Smooth muscle cell (in vitro differentiated cells): ENCODE measurements at regions not wholly inside any gene's neighbourhood (a gene's known extent, or its start where the extent isn't known, plus 50 kb on each side); places are given as distances from the start of the nearest gene placed in this dataset.

Source experiments
- DNase-seq: peaks from one replicate; lab custom pipeline; 2025; ENCODE audit not compliant: unreplicated experiment; lab: John Stamatoyannopoulos, UW
- H2AFZ ChIP-seq: fragments of 200-600 bp; sonication (generic); 2 replicates; pipeline ENCODE4 v1.6.0; 2016; ENCODE audit warnings: antibody characterized with exemption, low read depth, mild to moderate bottlenecking
- H3F3A ChIP-seq: fragments of 200-600 bp; sonication (generic); 2 replicates; pipeline ENCODE4 v1.6.0; 2017; ENCODE audit warnings: antibody characterized with exemption, low read depth
- H3K27ac ChIP-seq: fragments of 200-600 bp; sonication (generic); 2 replicates; pipeline ENCODE4 v1.5.1; 2016; ENCODE audit warnings: low read depth, mild to moderate bottlenecking
- H3K27me3 ChIP-seq: fragments of 200-600 bp; sonication (generic); 2 replicates; pipeline ENCODE4 v1.6.1; 2016; ENCODE audit warnings: low read depth, mild to moderate bottlenecking
- H3K36me3 ChIP-seq: fragments of 200-600 bp; sonication (generic); 2 replicates; pipeline ENCODE4 v1.5.1; 2016; ENCODE audit warnings: low read depth
- H3K4me1 ChIP-seq: fragments of 200-600 bp; sonication (generic); 2 replicates; pipeline ENCODE4 v1.5.1; 2016; ENCODE audit warnings: low read depth
- H3K4me2 ChIP-seq: fragments of 200-600 bp; sonication (generic); 2 replicates; pipeline ENCODE4 v1.6.0; 2016; ENCODE audit warnings: mild to moderate bottlenecking
- H3K4me3 ChIP-seq: fragments of 200-600 bp; sonication (generic); 2 replicates; pipeline ENCODE4 v1.5.1; 2016; ENCODE audit warnings: mild to moderate bottlenecking
- H3K79me2 ChIP-seq: fragments of 200-600 bp; sonication (generic); 2 replicates; pipeline ENCODE4 v1.6.0; 2016; ENCODE audit warnings: low read depth, mild to moderate bottlenecking
- H3K9ac ChIP-seq: fragments of 200-600 bp; sonication (generic); 2 replicates; pipeline ENCODE4 v1.6.0; 2016; ENCODE audit warnings: low read depth
- H3K9me3 ChIP-seq: fragments of 200-600 bp; sonication (generic); replicated peaks from 2 replicates; pipeline ENCODE4 v1.5.1; 2016; ENCODE audit warnings: low read depth
- H4K20me1 ChIP-seq: fragments of 200-600 bp; sonication (generic); 2 replicates; pipeline ENCODE4 v1.6.0; 2016; ENCODE audit warnings: low read depth
- WGBS: methylation state at CpG from one replicate; pipeline ENCODE4 v1.1.7; 2016; ENCODE audit warnings: low lambda C conversion rate; 5-methylcytosine and 5-hydroxymethylcytosine counted together
- TF ChIP-seq, protein P1 (sequence below): fragments of 200-600 bp; sonication (generic); IDR thresholded peaks from 2 replicates; pipeline ENCODE4 v1.5.1; 2017; ENCODE audit warnings: borderline replicate concordance, mild to moderate bottlenecking, antibody characterized with exemption; ENCODE audit not compliant: insufficient read depth, poor library complexity, severe bottlenecking

DNA sequence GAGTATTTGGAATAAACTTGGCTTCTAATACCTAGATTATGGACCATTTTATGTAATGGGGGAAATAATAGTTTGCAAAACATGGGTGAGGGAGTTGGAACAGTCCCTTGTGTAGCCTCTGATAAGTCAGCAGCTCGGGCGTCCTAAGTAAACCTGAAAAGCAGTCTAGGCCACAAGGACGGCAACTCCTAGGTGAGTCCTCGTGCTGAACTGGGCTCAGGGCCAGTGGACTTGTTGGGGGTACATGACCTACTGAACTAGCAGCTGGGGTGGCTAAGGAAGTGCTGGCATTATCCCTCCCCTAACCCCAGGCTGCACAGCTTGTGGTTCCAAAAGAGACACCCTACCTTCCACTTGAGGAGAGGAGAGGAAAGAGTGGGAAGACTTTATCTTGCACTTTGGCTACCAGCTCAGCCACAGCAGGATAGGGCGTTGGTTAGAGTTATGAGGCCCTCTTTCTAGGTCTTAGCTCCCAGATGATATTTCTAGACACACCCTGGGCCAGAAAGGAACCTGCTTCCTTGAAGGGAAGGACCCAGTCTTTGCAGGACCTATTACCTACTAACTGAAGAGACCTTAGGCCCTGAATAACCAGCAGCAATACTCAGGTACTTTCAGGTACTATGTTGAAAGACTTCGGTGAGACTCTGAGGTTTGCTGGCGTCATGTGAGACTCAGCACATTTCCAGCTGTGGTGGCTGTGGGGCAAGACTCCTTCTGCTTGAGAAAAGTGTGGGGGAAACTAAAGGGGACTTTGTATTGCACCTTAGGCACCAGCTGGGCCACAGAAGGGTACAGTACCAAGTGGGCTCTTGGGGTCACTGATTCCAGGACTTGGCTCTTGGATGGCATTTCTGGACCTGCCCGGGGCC is 71.0 kb downstream of the AQP4 start:
- no peak for DNase-seq
- Histone ChIP-seq H3K9ac (no peak overlapping the region), H4K20me1 (no peaks in the 10 kb centered on the region), H3K4me3 (no peak overlapping the region), H3K27me3 (no peaks in the 10 kb centered on the region), H3K9me3 (no peaks in the 10 kb centered on the region), H3K27ac (no peak overlapping the region), H3K4me1 (no peaks in the 10 kb centered on the region), H3F3A (no peaks in the 10 kb centered on the region), H3K4me2 (no peak overlapping the region), H2AFZ (no peak overlapping the region), H3K36me3 (no peaks in the 10 kb centered on the region), H3K79me2 (no peaks in the 10 kb centered on the region)
- 90% methylated on average over 8 of the region's 8 CpGs for WGBS
- TF ChIP-seq, protein P1, sequence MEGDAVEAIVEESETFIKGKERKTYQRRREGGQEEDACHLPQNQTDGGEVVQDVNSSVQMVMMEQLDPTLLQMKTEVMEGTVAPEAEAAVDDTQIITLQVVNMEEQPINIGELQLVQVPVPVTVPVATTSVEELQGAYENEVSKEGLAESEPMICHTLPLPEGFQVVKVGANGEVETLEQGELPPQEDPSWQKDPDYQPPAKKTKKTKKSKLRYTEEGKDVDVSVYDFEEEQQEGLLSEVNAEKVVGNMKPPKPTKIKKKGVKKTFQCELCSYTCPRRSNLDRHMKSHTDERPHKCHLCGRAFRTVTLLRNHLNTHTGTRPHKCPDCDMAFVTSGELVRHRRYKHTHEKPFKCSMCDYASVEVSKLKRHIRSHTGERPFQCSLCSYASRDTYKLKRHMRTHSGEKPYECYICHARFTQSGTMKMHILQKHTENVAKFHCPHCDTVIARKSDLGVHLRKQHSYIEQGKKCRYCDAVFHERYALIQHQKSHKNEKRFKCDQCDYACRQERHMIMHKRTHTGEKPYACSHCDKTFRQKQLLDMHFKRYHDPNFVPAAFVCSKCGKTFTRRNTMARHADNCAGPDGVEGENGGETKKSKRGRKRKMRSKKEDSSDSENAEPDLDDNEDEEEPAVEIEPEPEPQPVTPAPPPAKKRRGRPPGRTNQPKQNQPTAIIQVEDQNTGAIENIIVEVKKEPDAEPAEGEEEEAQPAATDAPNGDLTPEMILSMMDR: no peak

DNA sequence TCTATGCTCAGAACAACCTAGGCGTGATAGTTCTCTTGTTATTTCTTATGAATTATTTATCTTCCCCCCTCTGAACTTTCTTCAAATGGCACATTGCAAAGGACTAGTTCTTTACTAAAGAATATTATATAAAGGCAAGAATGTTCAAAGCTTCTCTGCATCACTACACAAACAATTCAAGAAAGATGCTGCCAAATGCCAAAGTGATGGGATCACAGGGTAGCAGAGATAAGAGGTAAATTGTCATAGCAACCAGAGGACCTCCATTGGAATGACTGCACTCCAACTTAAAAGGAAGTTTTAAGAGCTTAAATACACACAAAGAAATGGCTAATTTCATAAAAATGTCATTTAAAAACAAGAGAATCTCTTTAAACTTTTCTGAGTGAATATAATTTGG is 72.8 kb downstream of the AQP4 start:
- no peak overlapping the region for H2AFZ ChIP-seq
- H3K27ac ChIP-seq: no peak overlapping the region
- H3K27me3 ChIP-seq: no peaks in the 10 kb centered on the region
- no peak overlapping the region for H3K4me3 ChIP-seq
- no peaks in the 10 kb centered on the region for H3K36me3 ChIP-seq
- H3K79me2 ChIP-seq: no peaks in the 10 kb centered on the region
- H3K4me2 ChIP-seq: no peak overlapping the region
- H4K20me1 ChIP-seq: no peaks in the 10 kb centered on the region
- TF ChIP-seq, protein P1: no peak
- no peaks in the 10 kb centered on the region for H3K4me1 ChIP-seq
- DNase-seq: no peak
- H3F3A ChIP-seq: no peaks in the 10 kb centered on the region
- H3K9ac ChIP-seq: no peak overlapping the region
- H3K9me3 ChIP-seq: no peaks in the 10 kb centered on the region
- WGBS: 91% methylated on average over 1 of the region's 1 CpG

DNA sequence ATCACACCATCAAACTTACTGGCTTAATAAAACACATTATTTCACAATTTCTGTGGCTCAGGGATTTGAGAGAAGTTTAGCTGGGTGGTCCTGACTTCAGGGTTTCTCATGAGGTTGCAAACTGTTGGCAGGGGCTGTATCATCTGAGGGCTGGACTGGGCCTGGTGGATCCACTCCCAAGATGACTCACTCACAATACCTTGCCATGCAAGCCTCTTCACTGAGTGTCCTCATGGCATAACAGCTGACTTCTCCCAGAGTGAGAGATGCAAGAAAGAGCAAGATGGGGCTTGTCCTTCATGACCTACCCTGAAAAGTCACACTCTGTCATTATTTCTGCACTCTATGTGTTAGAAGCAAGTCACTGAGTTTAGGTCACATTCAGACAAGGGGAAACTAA is 73.8 kb downstream of the AQP4 start:
- TF ChIP-seq, protein P1: no peak
- DNase-seq: no peak
- no peak overlapping the region for H3K4me3 ChIP-seq

DNA sequence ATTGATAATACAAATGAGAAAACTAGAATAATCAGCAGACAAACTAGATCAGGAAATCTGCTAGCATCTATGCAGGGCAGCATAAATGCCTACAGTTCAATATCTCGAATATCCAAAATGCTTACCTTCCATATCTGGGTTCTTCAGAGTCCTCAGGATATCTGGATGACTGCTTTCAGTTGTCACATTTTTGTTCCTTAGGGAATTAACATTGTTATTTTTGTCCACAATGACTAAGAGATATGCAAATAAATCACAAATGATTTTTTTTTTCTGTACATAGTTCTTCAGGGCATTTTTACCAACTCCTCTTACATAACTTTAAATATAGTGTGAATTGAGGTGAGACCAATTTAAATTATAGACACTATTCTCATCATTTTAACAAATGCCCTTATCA is 80.9 kb downstream of the AQP4 start:
- H4K20me1 ChIP-seq: no peaks in the 10 kb centered on the region

More for the DNA sequence above, 73.8 kb downstream of the AQP4 start:
- no peaks in the 10 kb centered on the region for H3K4me1 ChIP-seq
- no peaks in the 10 kb centered on the region for H4K20me1 ChIP-seq
- no peak overlapping the region for H3K4me2 ChIP-seq
- no peaks in the 10 kb centered on the region for H3K9me3 ChIP-seq
- H3K27me3 ChIP-seq: no peaks in the 10 kb centered on the region
- no peak overlapping the region for H2AFZ ChIP-seq
- no peak overlapping the region for H3K27ac ChIP-seq
- no peaks in the 10 kb centered on the region for H3K36me3 ChIP-seq
- no peaks in the 10 kb centered on the region for H3K79me2 ChIP-seq
- H3K9ac ChIP-seq: no peak overlapping the region
- H3F3A ChIP-seq: no peaks in the 10 kb centered on the region

More for the DNA sequence above, 80.9 kb downstream of the AQP4 start:
- Histone ChIP-seq H3K27ac (no peak overlapping the region), H3K9me3 (no peaks in the 10 kb centered on the region), H3K36me3 (no peaks in the 10 kb centered on the region), H3K79me2 (no peaks in the 10 kb centered on the region), H3K4me2 (no peak overlapping the region), H3K4me3 (no peak overlapping the region), H3F3A (no peaks in the 10 kb centered on the region), H3K4me1 (no peaks in the 10 kb centered on the region), H3K9ac (no peak overlapping the region), H2AFZ (no peak overlapping the region), H3K27me3 (no peaks in the 10 kb centered on the region)
- DNase-seq: no peak
- TF ChIP-seq, protein P1: no peak
- 77% methylated on average over 1 of the region's 1 CpG for WGBS
